Neural progenitor cell (in vitro differentiated cells): ENCODE measurements at regions not wholly inside any gene's neighbourhood (a gene's known extent, or its start where the extent isn't known, plus 50 kb on each side); places are given as distances from the start of the nearest gene placed in this dataset.

Experiments
- DNase-seq: peaks from one replicate; pipeline ENCODE4 v3.0.0-alpha.2; 2016; ENCODE audit warnings: low spot score
- H2AFZ ChIP-seq: fragments of 200-600 bp; sonication (generic); replicated peaks from 2 replicates; pipeline ENCODE4 v1.6.1; 2016; ENCODE audit warnings: antibody characterized with exemption
- H3F3A ChIP-seq: fragments of 200-600 bp; sonication (generic); 2 replicates; pipeline ENCODE4 v1.6.1; 2016; ENCODE audit warnings: antibody characterized with exemption, low read depth
- H3K27ac ChIP-seq: fragments of 200-600 bp; sonication (generic); 2 replicates; pipeline ENCODE4 v1.5.1; 2016; ENCODE audit warnings: mild to moderate bottlenecking
- H3K27me3 ChIP-seq: fragments of 200-600 bp; sonication (generic); 2 replicates; pipeline ENCODE4 v1.6.1; 2016; ENCODE audit warnings: mild to moderate bottlenecking, moderate library complexity
- H3K36me3 ChIP-seq: fragments of 200-600 bp; sonication (generic); 2 replicates; pipeline ENCODE4 v1.5.1; 2016
- H3K4me1 ChIP-seq: fragments of 200-600 bp; sonication (generic); 2 replicates; pipeline ENCODE4 v1.6.1; 2016; ENCODE audit warnings: mixed run types
- H3K4me2 ChIP-seq: fragments of 200-600 bp; sonication (generic); 2 replicates; pipeline ENCODE4 v1.6.1; 2016
- H3K4me3 ChIP-seq: fragments of 200-600 bp; sonication (generic); 2 replicates; pipeline ENCODE4 v1.5.1; 2016
- H3K79me2 ChIP-seq: fragments of 200-600 bp; sonication (generic); 2 replicates; pipeline ENCODE4 v1.6.1; 2016; ENCODE audit warnings: low read depth
- H3K9ac ChIP-seq: fragments of 200-600 bp; sonication (generic); 2 replicates; pipeline ENCODE4 v1.6.1; 2016
- H3K9me3 ChIP-seq: fragments of 200-600 bp; sonication (generic); 2 replicates; pipeline ENCODE4 v1.5.1; 2016; ENCODE audit warnings: low read depth
- H4K20me1 ChIP-seq: fragments of 200-600 bp; sonication (generic); 2 replicates; pipeline ENCODE4 v1.6.1; 2016; ENCODE audit warnings: low read depth
- H3K27ac Mint-ChIP-seq: 3 replicates; pipeline ENCODE4 v1.8.0; 2021; ENCODE audit warnings: mixed read lengths
- H3K27me3 Mint-ChIP-seq: 2 replicates; pipeline ENCODE4 v1.8.0; 2022; ENCODE audit warnings: low read depth, mild to moderate bottlenecking, inconsistent platforms, moderate library complexity, mixed read lengths; ENCODE audit not compliant: insufficient read depth
- H3K36me3 Mint-ChIP-seq: 3 replicates; pipeline ENCODE4 v1.8.0; 2021; ENCODE audit warnings: mixed read lengths
- H3K4me1 Mint-ChIP-seq: 3 replicates; pipeline ENCODE4 v1.8.0; 2021; ENCODE audit warnings: mixed read lengths
- H3K4me3 Mint-ChIP-seq: 3 replicates; pipeline ENCODE4 v1.8.0; 2021; ENCODE audit warnings: mild to moderate bottlenecking, moderate library complexity, mixed read lengths
- H3K9me3 Mint-ChIP-seq: 3 replicates; pipeline ENCODE4 v1.8.0; 2020; ENCODE audit warnings: mixed read lengths
- EZH2 ChIP-seq: fragments of 200-600 bp; sonication (generic); IDR thresholded peaks from 2 replicates; pipeline ENCODE4 v1.6.1; 2017; ENCODE audit warnings: antibody characterized with exemption, mild to moderate bottlenecking, moderate library complexity
- EZH2phosphoT487 ChIP-seq: fragments of 200-600 bp; sonication (generic); IDR thresholded peaks from 2 replicates; pipeline ENCODE4 v1.6.1; 2017; ENCODE audit warnings: antibody characterized with exemption
- TF ChIP-seq, protein P1 (sequence below): fragments of 200-600 bp; sonication (generic); IDR thresholded peaks from 2 replicates; pipeline ENCODE4 v1.5.1; 2017; ENCODE audit warnings: antibody characterized with exemption, mild to moderate bottlenecking

- Mint-ChIP-seq H3K9me3 (no peaks in the 10 kb centered on the region), H3K27ac (no peak overlapping the region), H3K27me3 (no peaks in the 10 kb centered on the region), H3K4me1 (no peaks in the 10 kb centered on the region), H3K4me3 (no peak overlapping the region), H3K36me3 (no peaks in the 10 kb centered on the region)
- Histone ChIP-seq H3K4me1 (no peaks in the 10 kb centered on the region), H2AFZ (no peak overlapping the region), H3K27me3 (no peaks in the 10 kb centered on the region), H3K4me3 (no peak overlapping the region), H3F3A (no peaks in the 10 kb centered on the region), H3K9me3 (no peaks in the 10 kb centered on the region), H3K36me3 (no peaks in the 10 kb centered on the region), H4K20me1 (no peaks in the 10 kb centered on the region), H3K9ac (no peak overlapping the region), H3K79me2 (no peaks in the 10 kb centered on the region), H3K4me2 (no peak overlapping the region), H3K27ac (no peak overlapping the region)
- TF ChIP-seq EZH2 (no peak), EZH2phosphoT487 (no peak)
- TF ChIP-seq, protein P1, sequence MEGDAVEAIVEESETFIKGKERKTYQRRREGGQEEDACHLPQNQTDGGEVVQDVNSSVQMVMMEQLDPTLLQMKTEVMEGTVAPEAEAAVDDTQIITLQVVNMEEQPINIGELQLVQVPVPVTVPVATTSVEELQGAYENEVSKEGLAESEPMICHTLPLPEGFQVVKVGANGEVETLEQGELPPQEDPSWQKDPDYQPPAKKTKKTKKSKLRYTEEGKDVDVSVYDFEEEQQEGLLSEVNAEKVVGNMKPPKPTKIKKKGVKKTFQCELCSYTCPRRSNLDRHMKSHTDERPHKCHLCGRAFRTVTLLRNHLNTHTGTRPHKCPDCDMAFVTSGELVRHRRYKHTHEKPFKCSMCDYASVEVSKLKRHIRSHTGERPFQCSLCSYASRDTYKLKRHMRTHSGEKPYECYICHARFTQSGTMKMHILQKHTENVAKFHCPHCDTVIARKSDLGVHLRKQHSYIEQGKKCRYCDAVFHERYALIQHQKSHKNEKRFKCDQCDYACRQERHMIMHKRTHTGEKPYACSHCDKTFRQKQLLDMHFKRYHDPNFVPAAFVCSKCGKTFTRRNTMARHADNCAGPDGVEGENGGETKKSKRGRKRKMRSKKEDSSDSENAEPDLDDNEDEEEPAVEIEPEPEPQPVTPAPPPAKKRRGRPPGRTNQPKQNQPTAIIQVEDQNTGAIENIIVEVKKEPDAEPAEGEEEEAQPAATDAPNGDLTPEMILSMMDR = no peak
- no peak for DNase-seq
Measured at GRCh38 chr14:85417396-85417795, 112.5 kb upstream of the FLRT2 start.

DNA sequence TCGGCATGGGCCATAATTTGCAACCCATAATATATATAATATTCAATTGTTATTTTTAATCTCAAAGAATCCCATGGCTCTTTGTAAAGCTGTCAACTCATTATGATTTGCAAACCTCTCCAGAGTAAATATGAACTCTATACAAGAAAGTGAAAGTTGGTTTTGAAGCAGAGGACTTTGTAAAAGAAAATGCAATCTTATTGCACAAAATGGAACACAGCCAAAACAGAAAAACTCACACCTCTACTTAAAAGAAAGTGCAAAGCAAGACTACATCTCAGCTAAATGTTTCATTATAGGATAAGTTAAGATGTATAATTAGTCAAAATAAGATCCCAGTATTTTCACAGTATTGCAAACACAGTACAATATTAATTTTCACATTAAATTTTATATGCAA, 111.2 kb upstream of the FLRT2 start:
- Histone ChIP-seq H3K79me2 (no peaks in the 10 kb centered on the region), H3K36me3 (no peaks in the 10 kb centered on the region), H3K9ac (no peak overlapping the region), H4K20me1 (no peaks in the 10 kb centered on the region), H3K27ac (no peak overlapping the region), H3K27me3 (no peaks in the 10 kb centered on the region), H3K4me1 (no peaks in the 10 kb centered on the region), H2AFZ (no peak overlapping the region), H3K9me3 (no peaks in the 10 kb centered on the region), H3K4me3 (no peak overlapping the region), H3F3A (no peaks in the 10 kb centered on the region), H3K4me2 (no peak overlapping the region)
- Mint-ChIP-seq H3K9me3 (no peaks in the 10 kb centered on the region), H3K4me3 (no peak overlapping the region), H3K27me3 (no peaks in the 10 kb centered on the region), H3K27ac (no peak overlapping the region), H3K36me3 (no peaks in the 10 kb centered on the region), H3K4me1 (no peaks in the 10 kb centered on the region)
- TF ChIP-seq EZH2phosphoT487 (no peak), EZH2 (no peak)
- TF ChIP-seq, protein P1 = no peak
- DNase-seq = no peak

GRCh38 chr14:85420278-85420677, 109.7 kb upstream of the FLRT2 start:
- H3K4me1 Mint-ChIP-seq = peaks cover 2% of the 10 kb centered on the region
- no peaks in the 10 kb centered on the region for H4K20me1 ChIP-seq

More at GRCh38 chr14:85420278-85420677, 109.7 kb upstream of the FLRT2 start:
- Histone ChIP-seq H2AFZ (no peak overlapping the region), H3K4me3 (no peak overlapping the region), H3K27ac (no peak overlapping the region), H3K36me3 (no peaks in the 10 kb centered on the region), H3K27me3 (no peaks in the 10 kb centered on the region), H3F3A (no peaks in the 10 kb centered on the region), H3K79me2 (no peaks in the 10 kb centered on the region), H3K4me2 (no peak overlapping the region), H3K9me3 (no peaks in the 10 kb centered on the region), H3K9ac (no peak overlapping the region), H3K4me1 (no peaks in the 10 kb centered on the region)
- Mint-ChIP-seq H3K36me3 (no peaks in the 10 kb centered on the region), H3K27ac (no peak overlapping the region), H3K4me3 (no peak overlapping the region), H3K27me3 (no peaks in the 10 kb centered on the region), H3K9me3 (no peaks in the 10 kb centered on the region)
- no peak for DNase-seq
- TF ChIP-seq, protein P1 = no peak
- TF ChIP-seq EZH2 = no peak
- no peak for TF ChIP-seq EZH2phosphoT487
